NCI-H2081 (cell line): ENCODE measurements at regions not wholly inside any gene's neighbourhood (a gene's known extent, or its start where the extent isn't known, plus 50 kb on each side); places are given as distances from the start of the nearest gene placed in this dataset.
"Not testable (repeated sequence)": the region's sequence is repeated elsewhere in the genome, so short reads cannot be mapped to it uniquely, and the experiment has no call there.

Experiments
- DNase-seq, 2 experiments: peaks; one replicate each; lab custom pipeline; 2025; lab: John Stamatoyannopoulos, UW

GRCh38 chr2:7634409-7634808 lies 717.2 kb downstream of the RNF144A start:
- DNase-seq: peak; percentile 95 to 99

DNA sequence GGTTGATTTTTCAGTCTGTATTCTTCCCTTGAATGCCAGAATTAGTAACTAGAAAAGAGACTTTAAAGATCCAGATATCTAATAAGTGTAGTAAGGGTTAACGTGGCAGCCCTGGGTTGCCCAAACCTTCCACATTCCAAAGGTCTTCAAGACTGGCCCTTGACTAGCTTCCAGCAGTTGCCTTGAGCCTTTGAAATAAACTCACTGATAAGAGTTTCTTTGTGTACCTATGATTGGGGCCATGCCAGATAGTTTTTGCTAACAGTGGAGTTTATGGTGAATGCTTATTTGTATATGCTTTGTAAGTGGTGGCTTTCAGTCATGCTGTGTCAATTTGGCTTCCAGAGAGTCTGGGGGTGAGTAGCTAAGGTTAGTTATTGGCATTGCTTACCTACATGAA lies 722.3 kb downstream of the RNF144A start:
- no peak for DNase-seq

DNA sequence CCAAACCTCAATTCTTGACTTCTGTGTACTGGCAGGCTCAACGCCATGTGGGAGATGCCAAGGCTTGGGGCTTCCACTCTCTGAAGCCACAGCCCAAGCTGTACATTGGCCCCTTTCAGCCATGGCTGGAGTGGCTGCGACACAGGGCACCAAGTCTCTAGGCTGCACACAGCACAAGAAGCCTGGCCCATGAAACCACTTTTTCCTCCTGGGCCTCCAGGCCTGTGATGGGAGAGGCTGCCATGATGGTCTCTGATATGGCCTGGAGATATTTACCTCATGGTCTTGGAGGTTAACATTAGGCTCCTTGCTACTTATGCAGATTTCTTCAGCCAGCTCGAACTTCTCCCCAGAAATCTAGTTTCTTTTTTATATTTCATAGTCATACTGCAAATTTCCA lies 724.1 kb downstream of the RNF144A start:
- not testable (repeated sequence) for DNase-seq

- DNase-seq: no peak
Observed at GRCh38 chr2:7646024-7646423, 728.8 kb downstream of the RNF144A start.

GRCh38 chr2:7646661-7647060 lies 729.4 kb downstream of the RNF144A start:
- DNase-seq: no peak

- no peak for DNase-seq
Observed at GRCh38 chr2:7648221-7648795, 731.1 kb downstream of the RNF144A start.

- DNase-seq: no peak
Observed at GRCh38 chr2:7649461-7650228, 732.4 kb downstream of the RNF144A start.

DNA sequence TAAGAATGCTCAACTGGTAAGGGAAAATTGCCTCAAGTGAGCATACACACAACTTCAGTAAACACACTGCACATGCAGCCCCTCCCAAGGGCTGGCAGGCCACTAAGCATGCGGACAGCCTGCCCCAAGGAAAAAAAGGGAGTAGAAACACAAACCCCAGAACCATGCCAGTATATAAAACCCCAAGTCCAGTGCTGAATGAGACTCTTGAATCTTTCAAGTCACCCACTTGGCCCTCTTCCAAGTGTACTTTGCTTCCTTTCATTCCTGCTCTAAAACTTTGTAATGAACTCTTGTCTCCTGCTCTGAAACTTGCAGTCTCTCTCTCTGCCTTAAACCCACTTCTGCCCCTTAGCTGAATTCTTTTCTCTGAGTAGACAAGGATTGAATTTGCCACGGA lies 736.4 kb downstream of the RNF144A start:
- DNase-seq: no peak

- no peak for DNase-seq
Observed at GRCh38 chr2:7655629-7656028, 738.4 kb downstream of the RNF144A start.

DNA sequence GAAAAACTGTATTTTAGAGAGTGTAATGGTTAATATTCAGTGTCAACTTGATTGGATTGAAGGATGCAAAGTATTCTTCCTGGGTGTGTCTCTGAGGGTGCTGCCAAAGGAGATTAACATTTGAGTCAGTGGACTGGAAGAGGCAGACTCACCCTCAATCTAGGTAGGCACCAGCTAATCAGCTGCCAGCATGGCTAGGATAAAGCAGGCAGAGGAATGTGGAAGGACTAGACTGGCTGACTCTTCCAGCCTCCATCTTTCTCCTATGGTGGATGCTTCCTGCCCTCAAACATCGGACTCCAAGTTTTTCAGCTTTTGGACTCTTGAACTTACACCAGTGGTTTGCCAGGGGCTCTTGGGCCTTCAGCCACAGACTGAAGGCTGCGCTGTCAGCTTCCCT lies 740.3 kb downstream of the RNF144A start:
- DNase-seq: not testable (repeated sequence)

- no peak for DNase-seq
Observed at GRCh38 chr2:7658486-7658885, 741.3 kb downstream of the RNF144A start.

- DNase-seq: no peak
Observed at GRCh38 chr2:7660816-7661215, 743.6 kb downstream of the RNF144A start.

GRCh38 chr2:7661502-7661901 lies 744.3 kb downstream of the RNF144A start:
- DNase-seq: no peak

DNA sequence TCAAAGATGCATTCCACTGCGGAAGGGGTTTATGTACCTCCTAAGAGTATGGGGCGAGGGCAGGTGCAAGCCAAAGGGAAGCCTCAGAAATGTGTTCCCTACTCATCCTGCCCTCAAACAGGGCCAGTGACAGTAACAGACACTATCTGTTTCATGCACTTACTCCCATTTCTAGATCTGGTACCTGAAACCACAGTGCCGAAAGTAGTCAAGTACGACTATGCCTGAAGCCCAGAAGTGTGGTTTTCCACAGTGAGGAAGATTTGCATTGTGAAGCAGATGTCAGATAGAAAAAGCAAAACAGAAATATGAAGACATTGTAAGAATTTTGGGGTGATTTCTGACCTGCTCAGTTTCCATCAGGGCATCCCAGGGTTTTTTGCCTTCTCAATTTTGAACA lies 748.7 kb downstream of the RNF144A start:
- no peak for DNase-seq

GRCh38 chr2:7666596-7667259 lies 749.5 kb downstream of the RNF144A start:
- no peak for DNase-seq

- no peak for DNase-seq
Observed at GRCh38 chr2:7667260-7667757, 750.1 kb downstream of the RNF144A start.

GRCh38 chr2:7670905-7671641 lies 753.9 kb downstream of the RNF144A start:
- DNase-seq: no peak

DNA sequence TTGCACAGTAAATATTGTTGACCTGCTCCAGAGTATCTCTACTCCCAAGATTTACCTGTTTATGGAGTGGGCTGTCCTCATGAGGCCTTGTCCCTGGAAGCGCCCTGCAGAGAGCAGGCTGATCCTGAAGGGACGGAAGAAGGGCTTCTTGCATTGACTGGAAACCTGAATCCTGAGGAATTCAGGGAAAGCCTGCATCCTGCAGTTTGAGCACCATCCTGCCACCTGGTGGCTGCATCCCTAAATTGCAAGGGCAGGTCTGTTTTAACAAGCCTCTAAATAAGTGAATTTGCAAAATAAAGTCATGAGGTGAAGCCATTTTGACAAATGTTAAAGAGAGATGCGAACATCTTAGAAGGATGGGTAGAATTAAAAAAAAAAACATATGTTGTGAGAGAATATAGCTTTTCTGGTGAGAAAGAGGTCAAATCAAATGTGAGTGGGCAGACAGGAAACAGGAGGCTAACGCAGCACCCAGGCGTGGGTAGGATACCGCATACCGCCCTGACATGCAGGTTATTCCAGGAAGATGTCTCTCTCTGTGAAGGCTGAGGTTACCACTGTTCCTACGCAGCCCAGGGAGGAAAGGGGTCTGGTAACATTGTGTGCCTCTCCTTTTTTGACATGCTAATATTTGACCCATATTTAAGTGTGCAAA lies 754.9 kb downstream of the RNF144A start:
- peak; percentile 16 to 70 for DNase-seq

DNA sequence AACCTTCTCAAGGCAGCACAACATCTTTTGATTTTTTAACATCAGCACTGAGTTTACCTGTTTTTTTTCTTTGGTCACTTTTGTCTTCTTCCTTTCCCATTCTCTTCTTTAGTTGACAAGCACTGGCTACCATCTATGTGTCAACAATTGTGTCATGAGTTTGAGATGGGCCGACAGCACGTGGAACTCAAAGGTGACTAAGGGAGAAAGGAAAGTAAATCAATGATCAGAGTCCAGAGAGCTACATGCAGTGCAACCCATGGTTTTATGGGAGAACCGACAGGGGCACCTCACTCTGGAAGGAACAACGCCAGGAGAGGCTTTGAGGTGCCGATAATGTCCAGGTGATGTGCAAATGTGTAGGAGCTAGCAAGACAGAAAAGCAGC lies 755.5 kb downstream of the RNF144A start:
- DNase-seq: no peak

DNA sequence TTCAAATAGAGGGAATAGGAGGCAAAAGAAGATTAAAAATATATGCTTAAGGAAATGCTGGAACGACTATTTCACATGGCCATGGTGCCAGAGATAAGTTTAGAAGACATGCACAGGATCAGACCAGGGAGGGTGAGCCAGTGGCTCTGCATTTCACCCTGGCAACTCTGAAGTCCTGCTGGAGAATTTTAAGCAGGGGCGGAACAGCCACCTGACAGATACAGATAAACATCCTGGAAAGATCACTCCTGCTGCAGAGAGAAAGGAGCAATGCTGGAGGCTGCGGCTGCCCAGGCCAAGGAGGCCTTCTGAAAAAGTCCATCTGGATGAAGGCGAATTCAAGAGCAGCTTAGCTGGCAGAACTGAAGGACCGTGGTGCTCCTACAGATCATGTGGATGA lies 755.9 kb downstream of the RNF144A start:
- DNase-seq: no peak

DNA sequence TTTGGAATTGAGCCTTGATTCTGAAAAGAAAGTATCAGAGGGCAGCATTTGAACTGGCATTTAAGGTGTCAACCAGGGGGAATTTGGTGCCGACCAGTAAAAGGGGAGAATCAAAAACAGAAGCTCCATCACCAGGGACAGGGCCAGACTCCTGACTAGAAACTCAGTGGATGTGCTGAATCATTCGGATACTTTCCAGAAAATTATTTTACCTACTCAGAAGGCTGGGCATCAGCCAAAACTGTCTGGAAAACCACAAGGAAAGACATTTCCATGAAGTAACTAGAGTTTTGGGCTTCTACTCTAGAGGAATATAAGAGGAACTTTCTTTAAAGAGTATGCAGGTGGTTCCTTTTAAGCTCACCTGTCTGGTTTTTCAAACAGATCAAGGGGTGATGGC lies 756.6 kb downstream of the RNF144A start:
- DNase-seq: no peak

DNA sequence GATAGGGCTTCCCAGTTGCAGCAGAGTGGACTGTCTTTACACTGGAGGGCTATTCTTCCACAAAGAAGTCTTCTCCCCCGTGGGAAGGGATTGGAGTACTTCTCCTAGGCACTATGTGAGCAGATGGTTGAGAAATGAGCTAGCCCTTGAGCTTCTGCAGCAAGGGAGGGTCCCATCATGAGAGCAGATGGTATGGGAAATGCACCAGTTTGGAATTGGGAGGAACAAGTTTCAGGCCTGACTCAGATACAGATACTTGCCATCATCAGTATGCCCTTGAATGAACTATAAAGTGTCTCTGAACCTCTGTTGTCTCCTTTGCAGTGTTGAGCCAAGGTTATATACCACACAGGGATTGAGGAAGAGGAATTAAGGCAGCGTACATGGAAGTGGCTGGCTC lies 757.4 kb downstream of the RNF144A start:
- no peak for DNase-seq
